K562 (cell line): ENCODE measurements at regions not wholly inside any gene's neighbourhood (a gene's known extent, or its start where the extent isn't known, plus 50 kb on each side); places are given as distances from the start of the nearest gene placed in this dataset.

Source experiments
- ARHGAP35 ChIP-seq: fragments of 450-650 bp; IDR thresholded peaks from 2 replicates; pipeline ENCODE4 v1.6.1; 2018; ENCODE audit not compliant: partially characterized antibody
- GABPB1 ChIP-seq: sonication (generic); formaldehyde crosslinking; IDR thresholded peaks from 2 replicates; pipeline ENCODE4 v1.8.0; 2022; ENCODE audit warnings: mild to moderate bottlenecking, missing genetic modification reagents
- MCM3 ChIP-seq: fragments of 450-650 bp; IDR thresholded peaks from 2 replicates; pipeline ENCODE4 v1.6.1; 2016
- MECOM ChIP-seq: fragments of 250-450 bp; sonication (Bioruptor Pico); IDR thresholded peaks from 2 replicates; pipeline ENCODE4 v1.8.0; 2022; ENCODE audit warnings: inconsistent platforms
- POU5F1 ChIP-seq: fragments of 150-350 bp; IDR thresholded peaks from 2 replicates; pipeline ENCODE4 v1.6.1; 2014; ENCODE audit warnings: borderline replicate concordance, low read length, low read depth, mild to moderate bottlenecking; ENCODE audit not compliant: partially characterized antibody
- ZBTB8A ChIP-seq: fragments of 450-650 bp; IDR thresholded peaks from 2 replicates; pipeline ENCODE4 v1.6.1; 2018; ENCODE audit warnings: mild to moderate bottlenecking, moderate library complexity; ENCODE audit not compliant: partially characterized antibody
- ZNF324 ChIP-seq: fragments of 250-450 bp; sonication (Bioruptor Pico); IDR thresholded peaks from 2 replicates; pipeline ENCODE4 v1.4.0; 2020; ENCODE audit warnings: mild to moderate bottlenecking
- ZSCAN32 ChIP-seq: fragments of 450-650 bp; formaldehyde crosslinking; IDR thresholded peaks from 2 replicates; pipeline ENCODE4 v1.4.0; 2020; ENCODE audit warnings: mild to moderate bottlenecking, moderate library complexity
- TF ChIP-seq, protein P1 (sequence below): fragments of 450-650 bp; formaldehyde crosslinking; IDR thresholded peaks from 2 replicates; pipeline ENCODE4 v1.4.0; 2022; ENCODE audit warnings: missing genetic modification characterization
- TF ChIP-seq, protein P2 (sequence below): fragments of 250-450 bp; sonication (Bioruptor Pico); IDR thresholded peaks from 2 replicates; pipeline ENCODE4 v1.5.0; 2021; ENCODE audit warnings: mild to moderate bottlenecking, moderate library complexity
- TF ChIP-seq, protein P3 (sequence below): IDR thresholded peaks from 2 replicates; pipeline ENCODE4 v1.6.1; 2011; ENCODE audit warnings: borderline replicate concordance, low read depth, mild to moderate bottlenecking, moderate library complexity, low read length; ENCODE audit not compliant: insufficient read depth, poor library complexity, severe bottlenecking
- TF ChIP-seq, protein P4 (sequence below): sonication (generic); formaldehyde crosslinking; IDR thresholded peaks from 2 replicates; pipeline ENCODE4 v1.8.0; 2023; ENCODE audit warnings: mild to moderate bottlenecking, missing genetic modification reagents
- TF ChIP-seq, protein P5 (sequence below): sonication (generic); formaldehyde crosslinking; IDR thresholded peaks from 2 replicates; pipeline ENCODE4 v1.8.0; 2022; ENCODE audit warnings: mild to moderate bottlenecking, missing genetic modification reagents
- TF ChIP-seq, protein P6 (sequence below): fragments of 450-650 bp; formaldehyde crosslinking; conservative IDR thresholded peaks from 2 replicates; pipeline ENCODE4 v1.4.0; 2022; ENCODE audit warnings: mild to moderate bottlenecking, missing genetic modification characterization

DNA sequence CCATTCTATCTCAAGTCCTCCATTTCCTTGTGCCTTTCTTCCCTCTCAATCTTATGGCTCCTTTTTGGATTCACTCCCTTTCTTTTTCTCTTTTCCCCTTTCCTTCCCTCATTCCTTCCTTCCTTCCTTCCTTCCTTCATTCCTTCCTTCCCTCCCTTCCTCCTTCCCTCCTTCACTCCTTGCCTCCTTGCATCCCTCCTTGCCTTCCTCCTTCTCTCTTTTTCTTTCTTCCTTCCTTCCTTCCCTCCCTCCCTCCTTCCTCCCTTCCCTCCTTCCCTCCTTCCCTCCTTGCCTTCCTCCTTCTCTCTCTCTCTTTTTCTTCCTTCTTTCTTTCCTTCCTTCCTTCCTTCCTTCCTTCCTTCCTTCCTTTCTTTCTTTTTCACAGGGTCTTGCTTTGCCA lies 120.1 kb downstream of the SAMD9 start (continued):
- TF ChIP-seq, protein P1, sequence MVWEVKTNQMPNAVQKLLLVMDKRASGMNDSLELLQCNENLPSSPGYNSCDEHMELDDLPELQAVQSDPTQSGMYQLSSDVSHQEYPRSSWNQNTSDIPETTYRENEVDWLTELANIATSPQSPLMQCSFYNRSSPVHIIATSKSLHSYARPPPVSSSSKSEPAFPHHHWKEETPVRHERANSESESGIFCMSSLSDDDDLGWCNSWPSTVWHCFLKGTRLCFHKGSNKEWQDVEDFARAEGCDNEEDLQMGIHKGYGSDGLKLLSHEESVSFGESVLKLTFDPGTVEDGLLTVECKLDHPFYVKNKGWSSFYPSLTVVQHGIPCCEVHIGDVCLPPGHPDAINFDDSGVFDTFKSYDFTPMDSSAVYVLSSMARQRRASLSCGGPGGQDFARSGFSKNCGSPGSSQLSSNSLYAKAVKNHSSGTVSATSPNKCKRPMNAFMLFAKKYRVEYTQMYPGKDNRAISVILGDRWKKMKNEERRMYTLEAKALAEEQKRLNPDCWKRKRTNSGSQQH (CRISPR knock-in tag): 0 out of 2 replicates have a peak, but pooled peaks have one; percentile 62
- TF ChIP-seq ZBTB8A (no peak), ZNF324 (CRISPR knock-in tag) (no peak), ARHGAP35 (no peak), GABPB1 (CRISPR knock-in tag) (no peak), POU5F1 (no peak), ZSCAN32 (no peak), MECOM (CRISPR knock-in tag) (no peak), MCM3 (no peak)
- TF ChIP-seq, protein P2, sequence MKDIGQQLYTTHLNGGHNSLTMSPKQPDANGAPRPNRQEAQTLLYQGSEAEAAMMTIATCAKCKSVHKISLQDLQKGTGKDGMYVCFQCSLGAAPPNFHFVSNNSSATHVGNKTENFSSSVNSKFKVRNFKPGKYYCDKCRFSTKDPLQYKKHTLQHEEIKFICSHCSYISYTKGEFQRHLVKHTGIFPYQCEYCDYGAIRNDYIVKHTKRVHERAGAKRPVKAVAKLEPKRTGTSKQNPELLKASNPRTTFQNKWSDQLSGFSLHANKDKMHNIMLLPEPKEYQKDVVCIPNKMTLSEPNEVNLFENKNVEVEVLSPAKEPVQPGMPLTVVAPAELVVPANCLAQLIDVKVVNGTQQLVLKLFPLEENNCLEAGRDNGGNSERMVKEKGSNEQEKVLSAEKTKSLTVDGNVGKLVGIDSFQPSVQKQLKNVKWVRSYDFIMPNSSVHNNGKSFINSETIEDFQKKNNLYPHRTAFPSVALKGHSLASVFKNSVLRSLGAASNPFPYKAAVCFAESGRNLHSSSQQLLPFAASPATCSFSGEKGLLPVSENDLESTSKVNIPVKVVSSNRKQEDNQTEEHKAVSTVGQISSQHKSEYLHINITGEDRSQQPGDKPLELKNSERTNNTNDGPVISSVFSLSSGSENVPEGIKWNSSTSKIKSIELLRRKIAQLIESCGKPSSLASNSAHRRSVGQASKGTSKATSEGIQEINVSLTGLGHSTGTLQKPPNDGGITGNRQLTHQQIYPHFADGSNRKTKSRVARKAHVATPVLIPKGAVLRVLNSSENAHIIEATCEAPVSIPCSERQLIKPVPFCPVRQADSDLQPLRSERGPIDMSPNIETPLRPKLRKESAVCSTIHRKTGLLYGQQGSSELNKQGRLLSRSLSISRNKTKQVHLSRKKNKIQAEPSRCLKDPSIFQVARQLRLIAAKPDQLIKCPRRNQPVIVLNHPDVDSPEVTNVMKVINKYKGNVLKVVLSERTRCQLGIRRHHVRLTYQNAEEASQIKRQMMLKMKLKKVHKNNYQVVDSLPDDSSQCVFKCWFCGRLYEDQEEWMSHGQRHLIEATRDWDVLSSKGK: no peak
- TF ChIP-seq, protein P3, sequence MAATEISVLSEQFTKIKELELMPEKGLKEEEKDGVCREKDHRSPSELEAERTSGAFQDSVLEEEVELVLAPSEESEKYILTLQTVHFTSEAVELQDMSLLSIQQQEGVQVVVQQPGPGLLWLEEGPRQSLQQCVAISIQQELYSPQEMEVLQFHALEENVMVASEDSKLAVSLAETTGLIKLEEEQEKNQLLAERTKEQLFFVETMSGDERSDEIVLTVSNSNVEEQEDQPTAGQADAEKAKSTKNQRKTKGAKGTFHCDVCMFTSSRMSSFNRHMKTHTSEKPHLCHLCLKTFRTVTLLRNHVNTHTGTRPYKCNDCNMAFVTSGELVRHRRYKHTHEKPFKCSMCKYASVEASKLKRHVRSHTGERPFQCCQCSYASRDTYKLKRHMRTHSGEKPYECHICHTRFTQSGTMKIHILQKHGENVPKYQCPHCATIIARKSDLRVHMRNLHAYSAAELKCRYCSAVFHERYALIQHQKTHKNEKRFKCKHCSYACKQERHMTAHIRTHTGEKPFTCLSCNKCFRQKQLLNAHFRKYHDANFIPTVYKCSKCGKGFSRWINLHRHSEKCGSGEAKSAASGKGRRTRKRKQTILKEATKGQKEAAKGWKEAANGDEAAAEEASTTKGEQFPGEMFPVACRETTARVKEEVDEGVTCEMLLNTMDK: no peak
- TF ChIP-seq, protein P4, sequence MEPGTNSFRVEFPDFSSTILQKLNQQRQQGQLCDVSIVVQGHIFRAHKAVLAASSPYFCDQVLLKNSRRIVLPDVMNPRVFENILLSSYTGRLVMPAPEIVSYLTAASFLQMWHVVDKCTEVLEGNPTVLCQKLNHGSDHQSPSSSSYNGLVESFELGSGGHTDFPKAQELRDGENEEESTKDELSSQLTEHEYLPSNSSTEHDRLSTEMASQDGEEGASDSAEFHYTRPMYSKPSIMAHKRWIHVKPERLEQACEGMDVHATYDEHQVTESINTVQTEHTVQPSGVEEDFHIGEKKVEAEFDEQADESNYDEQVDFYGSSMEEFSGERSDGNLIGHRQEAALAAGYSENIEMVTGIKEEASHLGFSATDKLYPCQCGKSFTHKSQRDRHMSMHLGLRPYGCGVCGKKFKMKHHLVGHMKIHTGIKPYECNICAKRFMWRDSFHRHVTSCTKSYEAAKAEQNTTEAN (CRISPR knock-in tag): no peak
- TF ChIP-seq, protein P5, sequence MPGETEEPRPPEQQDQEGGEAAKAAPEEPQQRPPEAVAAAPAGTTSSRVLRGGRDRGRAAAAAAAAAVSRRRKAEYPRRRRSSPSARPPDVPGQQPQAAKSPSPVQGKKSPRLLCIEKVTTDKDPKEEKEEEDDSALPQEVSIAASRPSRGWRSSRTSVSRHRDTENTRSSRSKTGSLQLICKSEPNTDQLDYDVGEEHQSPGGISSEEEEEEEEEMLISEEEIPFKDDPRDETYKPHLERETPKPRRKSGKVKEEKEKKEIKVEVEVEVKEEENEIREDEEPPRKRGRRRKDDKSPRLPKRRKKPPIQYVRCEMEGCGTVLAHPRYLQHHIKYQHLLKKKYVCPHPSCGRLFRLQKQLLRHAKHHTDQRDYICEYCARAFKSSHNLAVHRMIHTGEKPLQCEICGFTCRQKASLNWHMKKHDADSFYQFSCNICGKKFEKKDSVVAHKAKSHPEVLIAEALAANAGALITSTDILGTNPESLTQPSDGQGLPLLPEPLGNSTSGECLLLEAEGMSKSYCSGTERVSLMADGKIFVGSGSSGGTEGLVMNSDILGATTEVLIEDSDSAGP (CRISPR knock-in tag): no peak
- TF ChIP-seq, protein P6, sequence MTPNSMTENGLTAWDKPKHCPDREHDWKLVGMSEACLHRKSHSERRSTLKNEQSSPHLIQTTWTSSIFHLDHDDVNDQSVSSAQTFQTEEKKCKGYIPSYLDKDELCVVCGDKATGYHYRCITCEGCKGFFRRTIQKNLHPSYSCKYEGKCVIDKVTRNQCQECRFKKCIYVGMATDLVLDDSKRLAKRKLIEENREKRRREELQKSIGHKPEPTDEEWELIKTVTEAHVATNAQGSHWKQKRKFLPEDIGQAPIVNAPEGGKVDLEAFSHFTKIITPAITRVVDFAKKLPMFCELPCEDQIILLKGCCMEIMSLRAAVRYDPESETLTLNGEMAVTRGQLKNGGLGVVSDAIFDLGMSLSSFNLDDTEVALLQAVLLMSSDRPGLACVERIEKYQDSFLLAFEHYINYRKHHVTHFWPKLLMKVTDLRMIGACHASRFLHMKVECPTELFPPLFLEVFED: peak; percentile 73; the same call in 1 of the 2 replicates
- TF ChIP-seq, all 486 proteins: peak for 17
